HG03520 (cell line): ENCODE measurements at regions not wholly inside any gene's neighbourhood (a gene's known extent, or its start where the extent isn't known, plus 50 kb on each side); places are given as distances from the start of the nearest gene placed in this dataset.
"Not testable (repeated sequence)": the region's sequence is repeated elsewhere in the genome, so short reads cannot be mapped to it uniquely, and the experiment has no call there.

ENCODE experiments used
- ATAC-seq: cut with Tn5 transposase; IDR thresholded peaks from one replicate; pipeline ENCODE4 v1.9.1; 2021; ENCODE audit warnings: mild to moderate bottlenecking, moderate library complexity; ENCODE audit not compliant: unreplicated experiment

GRCh38 chr13:55155046-55155445 is 1985.7 kb upstream of the PRR20A start:
- no peak for ATAC-seq

GRCh38 chr13:55159765-55160164 is 1981.0 kb upstream of the PRR20A start:
- ATAC-seq: no peak

GRCh38 chr13:55160867-55161266 is 1979.9 kb upstream of the PRR20A start:
- ATAC-seq: no peak

- not testable (repeated sequence) for ATAC-seq
These were observed 1962.1 kb upstream of the PRR20A start for GRCh38 chr13:55178582-55178981.

GRCh38 chr13:55190996-55191395 is 1949.7 kb upstream of the PRR20A start:
- no peak for ATAC-seq

- ATAC-seq: no peak
These were observed 1941.6 kb upstream of the PRR20A start for GRCh38 chr13:55199134-55199533.

GRCh38 chr13:55214841-55215345 is 1925.8 kb upstream of the PRR20A start:
- ATAC-seq: no peak

GRCh38 chr13:55219538-55219937 is 1921.2 kb upstream of the PRR20A start:
- no peak for ATAC-seq

GRCh38 chr13:55229906-55230569 is 1910.7 kb upstream of the PRR20A start:
- ATAC-seq: no peak

GRCh38 chr13:55230570-55230908 is 1910.2 kb upstream of the PRR20A start:
- no peak for ATAC-seq

- no peak for ATAC-seq
These were observed 1906.4 kb upstream of the PRR20A start for GRCh38 chr13:55234311-55234710.

GRCh38 chr13:55245005-55245644 is 1895.6 kb upstream of the PRR20A start:
- no peak for ATAC-seq

GRCh38 chr13:55255236-55255635 is 1885.5 kb upstream of the PRR20A start:
- no peak for ATAC-seq

- no peak for ATAC-seq
These were observed 1877.7 kb upstream of the PRR20A start for GRCh38 chr13:55263045-55263444.

GRCh38 chr13:55266644-55267043 is 1874.1 kb upstream of the PRR20A start:
- ATAC-seq: no peak

GRCh38 chr13:55298201-55298600 is 1842.5 kb upstream of the PRR20A start:
- no peak for ATAC-seq

- ATAC-seq: no peak
These were observed 1838.2 kb upstream of the PRR20A start for GRCh38 chr13:55302568-55302967.

GRCh38 chr13:55307909-55308308 is 1832.8 kb upstream of the PRR20A start:
- ATAC-seq: no peak

GRCh38 chr13:55341891-55342290 is 1798.8 kb upstream of the PRR20A start:
- ATAC-seq: no peak

GRCh38 chr13:55345224-55345623 is 1795.5 kb upstream of the PRR20A start:
- ATAC-seq: no peak

GRCh38 chr13:55347528-55347927 is 1793.2 kb upstream of the PRR20A start:
- no peak for ATAC-seq

- no peak for ATAC-seq
These were observed 1781.7 kb upstream of the PRR20A start for GRCh38 chr13:55359067-55359466.

GRCh38 chr13:55361141-55361540 is 1779.6 kb upstream of the PRR20A start:
- ATAC-seq: no peak
